HCT116 (cell line): ENCODE measurements at regions not wholly inside any gene's neighbourhood (a gene's known extent, or its start where the extent isn't known, plus 50 kb on each side); places are given as distances from the start of the nearest gene placed in this dataset.

ENCODE experiments used
- ATAC-seq: fragments of 200-7000 bp; cut with Tn5 transposase; 2 replicates; pipeline ENCODE4 v1.9.1; 2020; ENCODE audit warnings: mild to moderate bottlenecking, moderate library complexity
- BruUV-seq: library from RNA; stranded (reverse); fragments of 400-500 nt; replicated peaks from 2 replicates; lab custom pipeline; 2021; lab: Mats Ljungman, UMichigan
- CTCF ChIA-PET: fragments of 300-600 bp; sonication (Branson Sonifier 250); formaldehyde crosslinking; loops from one replicate; lab custom pipeline; 2021; ENCODE audit warnings: antibody characterized with exemption; lab: Charles Lee
- POLR2A ChIA-PET: fragments of 300-600, 350-600 bp; sonication (Branson Sonifier 250); formaldehyde crosslinking; loops from one replicate; lab custom pipeline; 2021; ENCODE audit warnings: antibody characterized with exemption; lab: Charles Lee
- RAD21 ChIA-PET, 2 experiments: fragments of 300-600 bp; sonication (Branson Sonifier 250); formaldehyde crosslinking; loops; one replicate each; lab custom pipeline; 2023; ENCODE audit warnings: low total read pairs in 2 of 2; ENCODE audit not compliant: uncharacterized antibody in 2 of 2, unreplicated experiment in 2 of 2, low non-redundant PET in 1 of 2; lab: Charles Lee
- DNase-seq: peaks from one replicate; pipeline ENCODE4 v3.0.0-alpha.2; 2010; ENCODE audit warnings: low read depth, low spot score
- H2AFZ ChIP-seq: fragments of 200-600 bp; shearing (Covaris generic), sonication (generic); 2 replicates; pipeline ENCODE4 v1.6.1; 2017; ENCODE audit warnings: low read depth, mixed run types, mixed read lengths, antibody characterized with exemption, low read length; ENCODE audit not compliant: poor library complexity, severe bottlenecking
- H3K27ac ChIP-seq: 2 replicates; pipeline ENCODE4 v1.5.1; 2012; ENCODE audit warnings: low read depth, low read length
- H3K27me3 ChIP-seq: fragments of 200-600 bp; sonication (generic); 2 replicates; pipeline ENCODE4 v1.6.1; 2016; ENCODE audit warnings: mixed run types, low read length, mixed read lengths; ENCODE audit not compliant: insufficient read depth
- H3K36me3 ChIP-seq, 2 experiments: fragments of 200-500 bp in 1 of 2; fragments of 200-600 bp in 1 of 2; sonication (Bioruptor generic) in 1 of 2; sonication (generic) in 1 of 2; 2 replicates each; pipeline versions ENCODE4 v1.5.1 to v1.6.1; 2014 to 2016; ENCODE audit warnings: low read length in 2 of 2, inconsistent platforms in 1 of 2, mixed read lengths in 1 of 2, mixed run types in 1 of 2; ENCODE audit not compliant: insufficient read depth in 2 of 2, control insufficient read depth in 1 of 2
- H3K4me1 ChIP-seq, 2 experiments: fragments of 200-600 bp in 1 of 2; sonication (generic) in 1 of 2; 2 replicates each; pipeline versions ENCODE4 v1.5.1 to v1.6.1; 2012 to 2017; ENCODE audit warnings: low read length in 2 of 2, inconsistent platforms in 1 of 2, mild to moderate bottlenecking in 1 of 2, mixed read lengths in 1 of 2, mixed run types in 1 of 2, moderate library complexity in 1 of 2; ENCODE audit not compliant: insufficient read depth in 2 of 2, control insufficient read depth in 1 of 2
- H3K4me2 ChIP-seq: fragments of 200-600 bp; sonication (generic); 2 replicates; pipeline ENCODE4 v1.6.1; 2017; ENCODE audit warnings: mixed run types, low read length, mixed read lengths
- H3K4me3 ChIP-seq, 2 experiments: fragments of 200-600 bp in 1 of 2; sonication (generic) in 1 of 2; replicated peaks in 1 of 2; 2 replicates each; pipeline ENCODE4 v1.5.1; 2011 to 2016; ENCODE audit warnings: low read length in 2 of 2, control low read depth in 1 of 2, low read depth in 1 of 2, mild to moderate bottlenecking in 1 of 2, mixed read lengths in 1 of 2, mixed run types in 1 of 2
- H3K79me2 ChIP-seq: fragments of 200-600 bp; sonication (generic); 2 replicates; pipeline ENCODE4 v1.6.1; 2017; ENCODE audit warnings: mild to moderate bottlenecking, mixed run types, low read length, moderate library complexity, mixed read lengths; ENCODE audit not compliant: insufficient read depth
- H3K9ac ChIP-seq: fragments of 200-600 bp; sonication (generic); 2 replicates; pipeline ENCODE4 v1.6.1; 2016; ENCODE audit warnings: low read length, mixed read lengths
- H3K9me2 ChIP-seq: fragments of 200-600 bp; sonication (generic), shearing (Covaris generic); 2 replicates; pipeline ENCODE4 v1.6.1; 2017; ENCODE audit warnings: mixed run types, mild to moderate bottlenecking, moderate library complexity; ENCODE audit not compliant: insufficient read depth
- H3K9me3 ChIP-seq, 2 experiments: fragments of 200-500 bp in 1 of 2; fragments of 200-600 bp in 1 of 2; sonication (Bioruptor generic) in 1 of 2; sonication (generic) in 1 of 2; 2 replicates each; pipeline ENCODE4 v1.6.1; 2014 to 2017; ENCODE audit warnings: low read length in 2 of 2, mixed read lengths in 2 of 2, inconsistent platforms in 1 of 2, low read depth in 1 of 2, mild to moderate bottlenecking in 1 of 2, mixed run types in 1 of 2, moderate library complexity in 1 of 2; ENCODE audit not compliant: control insufficient read depth in 1 of 2, insufficient read depth in 1 of 2
- H4K20me1 ChIP-seq: fragments of 200-600 bp; sonication (generic), shearing (Covaris generic); 2 replicates; pipeline ENCODE4 v1.6.1; 2017; ENCODE audit warnings: mixed run types, mild to moderate bottlenecking, moderate library complexity; ENCODE audit not compliant: insufficient read depth
- CBX3 ChIP-seq: IDR thresholded peaks from 2 replicates; pipeline ENCODE4 v1.6.1; 2012; ENCODE audit warnings: low read depth
- EGR1 ChIP-seq: IDR thresholded peaks from 2 replicates; pipeline ENCODE4 v1.6.1; 2012; ENCODE audit warnings: low read depth
- ELF1 ChIP-seq: IDR thresholded peaks from 2 replicates; pipeline ENCODE4 v1.6.1; 2012; ENCODE audit warnings: low read depth, borderline replicate concordance
- EZH2 ChIP-seq: fragments of 200-600 bp; sonication (generic); IDR thresholded peaks from 2 replicates; pipeline ENCODE4 v1.6.1; 2017; ENCODE audit warnings: antibody characterized with exemption, mixed run types
- EZH2phosphoT487 ChIP-seq: fragments of 200-600 bp; IDR thresholded peaks from 2 replicates; pipeline ENCODE4 v1.6.1; 2018; ENCODE audit warnings: antibody characterized with exemption, borderline replicate concordance
- JUND ChIP-seq: IDR thresholded peaks from 2 replicates; pipeline ENCODE4 v1.6.1; 2012
- MAX ChIP-seq: IDR thresholded peaks from 2 replicates; pipeline ENCODE4 v1.6.1; 2012
- POLR2AphosphoS5 ChIP-seq: IDR thresholded peaks from 2 replicates; pipeline ENCODE4 v1.6.1; 2011; ENCODE audit warnings: mild to moderate bottlenecking, low read depth, low read length, moderate library complexity
- SP1 ChIP-seq: IDR thresholded peaks from 2 replicates; pipeline ENCODE4 v1.6.1; 2012; ENCODE audit warnings: low read depth
- SRF ChIP-seq: IDR thresholded peaks from 2 replicates; pipeline ENCODE4 v1.6.1; 2012; ENCODE audit warnings: low read depth
- ZFX ChIP-seq: fragments of 450-650 bp; IDR thresholded peaks from 2 replicates; pipeline ENCODE4 v1.6.1; 2017
- ZNF274 ChIP-seq: fragments of 200-500 bp; sonication (Bioruptor generic); IDR thresholded peaks from 2 replicates; pipeline ENCODE4 v1.6.1; 2014; ENCODE audit warnings: mild to moderate bottlenecking, low read depth, low read length, inconsistent platforms
- intact Hi-C: fragments of 100-400 bp; cut with micrococcal nuclease; formaldehyde crosslinking; loops from 2 replicates; pipeline ENCODE4 v1.10.0; 2022
- TF ChIP-seq, protein P1 (sequence below): IDR thresholded peaks from 2 replicates; pipeline ENCODE4 v1.6.1; 2012; ENCODE audit warnings: low read depth

GRCh38 chr2:106018141-106018540 is 176.0 kb downstream of the UXS1 start:
- ATAC-seq (no peak), DNase-seq (no peak)
- TF ChIP-seq SRF (no peak), EZH2 (no peak), EGR1 (no peak), ZFX (no peak), EZH2phosphoT487 (no peak), POLR2AphosphoS5 (no peak)
- Histone ChIP-seq H3K9me2 (no peaks in the 10 kb centered on the region), H3K79me2 (no peaks in the 10 kb centered on the region), H2AFZ (no peak overlapping the region), H4K20me1 (no peaks in the 10 kb centered on the region), H3K4me2 (no peak overlapping the region), H3K9ac (no peak overlapping the region), H3K27me3 (no peaks in the 10 kb centered on the region), H3K27ac (no peak overlapping the region), H3K36me3 (no peaks in the 10 kb centered on the region), H3K4me3 (no peak overlapping the region), H3K9me3 (no peaks in the 10 kb centered on the region), H3K4me1 (no peaks in the 10 kb centered on the region)
- ChIA-PET POLR2A (no interaction called here), CTCF (no interaction called here), RAD21 (no interaction called here)
- intact Hi-C loops = no loop called here
- BruUV-seq = no TSS peak

- Histone ChIP-seq H3K9me2 (no peaks in the 10 kb centered on the region), H3K27ac (no peak overlapping the region), H4K20me1 (no peaks in the 10 kb centered on the region), H3K79me2 (no peaks in the 10 kb centered on the region), H3K27me3 (no peaks in the 10 kb centered on the region), H3K4me1 (no peaks in the 10 kb centered on the region), H3K4me3 (no peak overlapping the region), H3K9ac (no peak overlapping the region), H3K9me3 (no peaks in the 10 kb centered on the region), H3K4me2 (no peak overlapping the region), H2AFZ (no peak overlapping the region), H3K36me3 (no peaks in the 10 kb centered on the region)
- RAD21 ChIA-PET = no interaction called here
- DNase-seq = no peak
- TF ChIP-seq EZH2phosphoT487 = no peak
- no peak for TF ChIP-seq JUND
- TF ChIP-seq POLR2AphosphoS5 = no peak
- no peak for TF ChIP-seq EZH2
- no peak for TF ChIP-seq CBX3
- no peak for TF ChIP-seq ZNF274
- no peak for TF ChIP-seq ELF1
- no peak for TF ChIP-seq MAX
- TF ChIP-seq, protein P1, sequence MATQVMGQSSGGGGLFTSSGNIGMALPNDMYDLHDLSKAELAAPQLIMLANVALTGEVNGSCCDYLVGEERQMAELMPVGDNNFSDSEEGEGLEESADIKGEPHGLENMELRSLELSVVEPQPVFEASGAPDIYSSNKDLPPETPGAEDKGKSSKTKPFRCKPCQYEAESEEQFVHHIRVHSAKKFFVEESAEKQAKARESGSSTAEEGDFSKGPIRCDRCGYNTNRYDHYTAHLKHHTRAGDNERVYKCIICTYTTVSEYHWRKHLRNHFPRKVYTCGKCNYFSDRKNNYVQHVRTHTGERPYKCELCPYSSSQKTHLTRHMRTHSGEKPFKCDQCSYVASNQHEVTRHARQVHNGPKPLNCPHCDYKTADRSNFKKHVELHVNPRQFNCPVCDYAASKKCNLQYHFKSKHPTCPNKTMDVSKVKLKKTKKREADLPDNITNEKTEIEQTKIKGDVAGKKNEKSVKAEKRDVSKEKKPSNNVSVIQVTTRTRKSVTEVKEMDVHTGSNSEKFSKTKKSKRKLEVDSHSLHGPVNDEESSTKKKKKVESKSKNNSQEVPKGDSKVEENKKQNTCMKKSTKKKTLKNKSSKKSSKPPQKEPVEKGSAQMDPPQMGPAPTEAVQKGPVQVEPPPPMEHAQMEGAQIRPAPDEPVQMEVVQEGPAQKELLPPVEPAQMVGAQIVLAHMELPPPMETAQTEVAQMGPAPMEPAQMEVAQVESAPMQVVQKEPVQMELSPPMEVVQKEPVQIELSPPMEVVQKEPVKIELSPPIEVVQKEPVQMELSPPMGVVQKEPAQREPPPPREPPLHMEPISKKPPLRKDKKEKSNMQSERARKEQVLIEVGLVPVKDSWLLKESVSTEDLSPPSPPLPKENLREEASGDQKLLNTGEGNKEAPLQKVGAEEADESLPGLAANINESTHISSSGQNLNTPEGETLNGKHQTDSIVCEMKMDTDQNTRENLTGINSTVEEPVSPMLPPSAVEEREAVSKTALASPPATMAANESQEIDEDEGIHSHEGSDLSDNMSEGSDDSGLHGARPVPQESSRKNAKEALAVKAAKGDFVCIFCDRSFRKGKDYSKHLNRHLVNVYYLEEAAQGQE = no peak
- TF ChIP-seq SP1 = no peak
- TF ChIP-seq ZFX = no peak
- no peak for ATAC-seq
- POLR2A ChIA-PET = no interaction called here
- CTCF ChIA-PET = no interaction called here
- BruUV-seq = no TSS peak
- intact Hi-C loops = no loop called here
Measured at GRCh38 chr2:106012591-106013347, 181.3 kb downstream of the UXS1 start.
